ENCODE measurements at regions not wholly inside any gene's neighbourhood (a gene's known extent, or its start where the extent isn't known, plus 50 kb on each side); places are given as distances from the start of the nearest gene placed in this dataset.

GRCh38 chr6:133583907-133584427, 304.9 kb upstream of the TCF21 start:
- DNase-seq (ENCODE audit: low read depth in 2 of 3, low spot score in 2 of 3), result no peak

- DNase-seq (ENCODE audit: low read depth in 2 of 3, low spot score in 2 of 3), result no peak
These were observed 304.1 kb upstream of the TCF21 start for GRCh38 chr6:133584823-133585222.

- DNase-seq (ENCODE audit: low read depth in 2 of 3, low spot score in 2 of 3), result no peak
These were observed 302.9 kb upstream of the TCF21 start for GRCh38 chr6:133585978-133586377.

GRCh38 chr6:133587546-133588160, 301.3 kb upstream of the TCF21 start:
- no peak for DNase-seq (ENCODE audit: low read depth in 2 of 3, low spot score in 2 of 3)

- no peak for DNase-seq (ENCODE audit: low read depth in 2 of 3, low spot score in 2 of 3)
These were observed 298.7 kb upstream of the TCF21 start for GRCh38 chr6:133590196-133590595.

- no peak for DNase-seq (ENCODE audit: low read depth in 2 of 3, low spot score in 2 of 3)
These were observed 298.1 kb upstream of the TCF21 start for GRCh38 chr6:133590814-133591213.

GRCh38 chr6:133591275-133591674, 297.6 kb upstream of the TCF21 start:
- no peak for DNase-seq (ENCODE audit: low read depth in 2 of 3, low spot score in 2 of 3)

- no peak for DNase-seq (ENCODE audit: low read depth in 2 of 3, low spot score in 2 of 3)
These were observed 294.2 kb upstream of the TCF21 start for GRCh38 chr6:133594652-133595110.

- no peak for DNase-seq (ENCODE audit: low read depth in 2 of 3, low spot score in 2 of 3)
These were observed 293.7 kb upstream of the TCF21 start for GRCh38 chr6:133595111-133595761.

- no peak for DNase-seq (ENCODE audit: low read depth in 2 of 3, low spot score in 2 of 3)
These were observed 282.1 kb upstream of the TCF21 start for GRCh38 chr6:133606852-133607251.

GRCh38 chr6:133608620-133609019, 280.3 kb upstream of the TCF21 start:
- no peak for DNase-seq (ENCODE audit: low read depth in 2 of 3, low spot score in 2 of 3)

- DNase-seq (ENCODE audit: low read depth in 2 of 3, low spot score in 2 of 3), result no peak
These were observed 279.3 kb upstream of the TCF21 start for GRCh38 chr6:133609415-133610226.

GRCh38 chr6:133610227-133610840, 278.6 kb upstream of the TCF21 start:
- no peak for DNase-seq (ENCODE audit: low read depth in 2 of 3, low spot score in 2 of 3)

GRCh38 chr6:133610971-133611370, 277.9 kb upstream of the TCF21 start:
- DNase-seq (ENCODE audit: low read depth in 2 of 3, low spot score in 2 of 3), result no peak

GRCh38 chr6:133612459-133612858, 276.5 kb upstream of the TCF21 start:
- DNase-seq (ENCODE audit: low read depth in 2 of 3, low spot score in 2 of 3), result no peak

GRCh38 chr6:133613211-133613610, 275.7 kb upstream of the TCF21 start:
- DNase-seq (ENCODE audit: low read depth in 2 of 3, low spot score in 2 of 3), result no peak

- DNase-seq (ENCODE audit: low read depth in 2 of 3, low spot score in 2 of 3), result no peak
These were observed 267.2 kb upstream of the TCF21 start for GRCh38 chr6:133621751-133622150.

GRCh38 chr6:133623065-133623464, 265.8 kb upstream of the TCF21 start:
- DNase-seq (ENCODE audit: low read depth in 2 of 3, low spot score in 2 of 3), result no peak

GRCh38 chr6:133623621-133624020, 265.3 kb upstream of the TCF21 start:
- no peak for DNase-seq (ENCODE audit: low read depth in 2 of 3, low spot score in 2 of 3)

GRCh38 chr6:133626096-133626666, 262.7 kb upstream of the TCF21 start:
- no peak for DNase-seq (ENCODE audit: low read depth in 2 of 3, low spot score in 2 of 3)

- no peak for DNase-seq (ENCODE audit: low read depth in 2 of 3, low spot score in 2 of 3)
These were observed 258.9 kb upstream of the TCF21 start for GRCh38 chr6:133629970-133630369.

All from activated CD8-positive, alpha-beta memory T cell treated with anti-CD3 and anti-CD28 coated beads for 48 hours (primary cell).